HEK293 (cell line): ENCODE measurements at regions not wholly inside any gene's neighbourhood (a gene's known extent, or its start where the extent isn't known, plus 50 kb on each side); places are given as distances from the start of the nearest gene placed in this dataset.

Experiments used
- CTCF ChIA-PET: fragments of 350-600 bp; formaldehyde crosslinking; extraction: SDS; loops from one replicate; lab custom pipeline; 2021; ENCODE audit warnings: antibody characterized with exemption; lab: Yijun Ruan, JAX
- POLR2A ChIA-PET: fragments of 300-600 bp; formaldehyde crosslinking; extraction: SDS; loops from one replicate; lab custom pipeline; 2020; ENCODE audit warnings: antibody characterized with exemption, inconsistent platforms; lab: Yijun Ruan, JAX
- H3K27ac ChIP-seq: fragments of 200-500 bp; sonication (Bioruptor generic); 2 replicates; pipeline ENCODE4 v1.5.1; 2014; ENCODE audit warnings: low read depth, low read length, control low read depth, inconsistent platforms; ENCODE audit errors: extremely low read depth
- H3K36me3 ChIP-seq, 2 experiments: fragments of 200-500 bp in 1 of 2; sonication (Bioruptor generic) in 1 of 2; 1 replicate in 1 of 2; 2 replicates in 1 of 2; pipeline ENCODE4 v1.5.1; 2014 to 2017; ENCODE audit warnings: inconsistent platforms in 2 of 2, low read length in 2 of 2; ENCODE audit not compliant: control insufficient read depth in 2 of 2, insufficient read depth in 1 of 2
- H3K4me1 ChIP-seq: fragments of 200-500 bp; sonication (Bioruptor generic); 2 replicates; pipeline ENCODE4 v1.5.1; 2014; ENCODE audit warnings: mild to moderate bottlenecking, low read length, inconsistent platforms; ENCODE audit not compliant: control insufficient read depth, insufficient read depth
- H3K4me3 ChIP-seq: 2 replicates; pipeline ENCODE4 v1.5.1; 2011; ENCODE audit warnings: low read depth, mild to moderate bottlenecking, control low read depth, low read length, moderate library complexity
- H3K9me3 ChIP-seq: fragments of 200-500 bp; sonication (Bioruptor generic); 2 replicates; pipeline ENCODE4 v1.5.1; 2014; ENCODE audit warnings: low read depth, low read length, inconsistent platforms; ENCODE audit not compliant: control insufficient read depth, insufficient read depth
- HOXD13 ChIP-seq: sonication (generic); formaldehyde crosslinking; IDR thresholded peaks from 2 replicates; pipeline ENCODE4 v1.8.0; 2022; ENCODE audit warnings: missing genetic modification reagents, borderline replicate concordance
- IKZF3 ChIP-seq: fragments of 450-650 bp; IDR thresholded peaks from 2 replicates; pipeline ENCODE4 v1.5.0; 2018; ENCODE audit warnings: missing biosample characterization, mild to moderate bottlenecking, missing genetic modification characterization, moderate library complexity
- PRDM4 ChIP-seq: fragments of 450-650 bp; formaldehyde crosslinking; IDR thresholded peaks from 2 replicates; pipeline ENCODE4 v1.5.1; 2017; ENCODE audit warnings: missing biosample characterization, missing genetic modification characterization
- REST ChIP-seq: fragments of 450-650 bp; formaldehyde crosslinking; IDR thresholded peaks from 2 replicates; pipeline ENCODE4 v1.5.1; 2016; ENCODE audit warnings: missing biosample characterization, missing genetic modification characterization
- SALL2 ChIP-seq: fragments of 450-650 bp; formaldehyde crosslinking; IDR thresholded peaks from 2 replicates; pipeline ENCODE4 v1.5.0; 2017; ENCODE audit warnings: missing biosample characterization, mild to moderate bottlenecking, missing genetic modification characterization, borderline replicate concordance
- SP3 ChIP-seq: fragments of 450-650 bp; formaldehyde crosslinking; IDR thresholded peaks from 2 replicates; pipeline ENCODE4 v1.5.1; 2016; ENCODE audit warnings: missing biosample characterization, missing genetic modification characterization
- ZBTB1 ChIP-seq: fragments of 450-650 bp; formaldehyde crosslinking; IDR thresholded peaks from 2 replicates; pipeline ENCODE4 v1.5.1; 2016; ENCODE audit warnings: missing biosample characterization, missing genetic modification characterization
- ZBTB10 ChIP-seq: fragments of 450-650 bp; formaldehyde crosslinking; IDR thresholded peaks from 2 replicates; pipeline ENCODE4 v1.5.1; 2016; ENCODE audit warnings: missing biosample characterization, missing genetic modification characterization
- ZBTB6 ChIP-seq: fragments of 450-650 bp; formaldehyde crosslinking; IDR thresholded peaks from 2 replicates; pipeline ENCODE4 v1.5.1; 2017; ENCODE audit warnings: missing biosample characterization, missing genetic modification characterization
- ZNF112 ChIP-seq: fragments of 450-650 bp; formaldehyde crosslinking; IDR thresholded peaks from 2 replicates; pipeline ENCODE4 v1.5.0; 2017; ENCODE audit warnings: missing biosample characterization, missing genetic modification characterization
- ZNF132 ChIP-seq: fragments of 450-650 bp; formaldehyde crosslinking; IDR thresholded peaks from 2 replicates; pipeline ENCODE4 v1.5.1; 2017; ENCODE audit warnings: missing biosample characterization, missing genetic modification characterization, borderline replicate concordance
- ZNF16 ChIP-seq: fragments of 450-650 bp; formaldehyde crosslinking; IDR thresholded peaks from 2 replicates; pipeline ENCODE4 v1.5.1; 2016; ENCODE audit warnings: low read depth, missing biosample characterization, missing genetic modification characterization
- ZNF335 ChIP-seq: fragments of 450-650 bp; formaldehyde crosslinking; conservative IDR thresholded peaks from 2 replicates; pipeline ENCODE4 v1.5.1; 2016; ENCODE audit warnings: missing biosample characterization, missing genetic modification characterization
- ZNF549 ChIP-seq: fragments of 450-650 bp; IDR thresholded peaks from 2 replicates; pipeline ENCODE4 v1.5.1; 2018; ENCODE audit warnings: missing biosample characterization, missing genetic modification characterization, mild to moderate bottlenecking, inconsistent platforms, moderate library complexity
- ZNF677 ChIP-seq: fragments of 450-650 bp; IDR thresholded peaks from 2 replicates; pipeline ENCODE4 v1.5.0; 2018; ENCODE audit warnings: missing biosample characterization, mild to moderate bottlenecking, missing genetic modification characterization, moderate library complexity
- ZNF792 ChIP-seq: fragments of 450-650 bp; formaldehyde crosslinking; IDR thresholded peaks from 2 replicates; pipeline ENCODE4 v1.5.1; 2016; ENCODE audit warnings: missing biosample characterization, missing genetic modification characterization
- ZSCAN16 ChIP-seq: fragments of 450-650 bp; formaldehyde crosslinking; IDR thresholded peaks from 2 replicates; pipeline ENCODE4 v1.5.1; 2016; ENCODE audit warnings: missing biosample characterization, missing genetic modification characterization
- ZSCAN23 ChIP-seq: fragments of 450-650 bp; formaldehyde crosslinking; IDR thresholded peaks from 2 replicates; pipeline ENCODE4 v1.5.1; 2016; ENCODE audit warnings: missing biosample characterization, missing genetic modification characterization

GRCh38 chr1:99385852-99386251 lies 121.6 kb downstream of the PLPPR4 start:
- H3K4me3 ChIP-seq = no peak overlapping the region
- POLR2A ChIA-PET = no interaction called here
- H3K27ac ChIP-seq = no peak overlapping the region
- H3K4me1 ChIP-seq = no peaks in the 10 kb centered on the region
- no peaks in the 10 kb centered on the region for H3K9me3 ChIP-seq
- TF ChIP-seq ZNF677 = no peak
- TF ChIP-seq ZNF335 = no peak
- TF ChIP-seq HOXD13 (CRISPR knock-in tag) = no peak
- TF ChIP-seq ZNF132 (tag by site-specific recombination) = no peak
- no peak for TF ChIP-seq IKZF3 (tag by site-specific recombination)
- no peak for TF ChIP-seq SP3
- no peak for TF ChIP-seq ZBTB1
- TF ChIP-seq PRDM4 = no peak
- TF ChIP-seq ZBTB6 = no peak
- no peak for TF ChIP-seq ZSCAN16 (tag by site-specific recombination)
- TF ChIP-seq ZNF16 (tag by site-specific recombination) = no peak
- no peak for TF ChIP-seq ZNF549 (tag by site-specific recombination)
- TF ChIP-seq SALL2 (tag by site-specific recombination) = no peak
- no peak for TF ChIP-seq ZBTB10 (tag by site-specific recombination)
- TF ChIP-seq ZSCAN23 (tag by site-specific recombination) = no peak
- TF ChIP-seq REST (tag by site-specific recombination) = no peak
- no peak for TF ChIP-seq ZNF112 (tag by site-specific recombination)
- no peak for TF ChIP-seq ZNF792
- H3K36me3 ChIP-seq = no peaks in the 10 kb centered on the region
- CTCF ChIA-PET = no interaction called here
